D341Med (cell line): ENCODE measurements at regions not wholly inside any gene's neighbourhood (a gene's known extent, or its start where the extent isn't known, plus 50 kb on each side); places are given as distances from the start of the nearest gene placed in this dataset.
"Not testable (repeated sequence)": the region's sequence is repeated elsewhere in the genome, so short reads cannot be mapped to it uniquely, and the experiment has no call there.

Experiments used
- DNase-seq: peaks from one replicate; pipeline ENCODE4 v3.0.0; 2012; ENCODE audit warnings: low spot score

- DNase-seq = no peak
Observed at GRCh38 chr10:84854439-84854838, 526.0 kb downstream of the CCSER2 start.

GRCh38 chr10:84860855-84861254 lies 532.5 kb downstream of the CCSER2 start:
- DNase-seq = no peak

- no peak for DNase-seq
Observed at GRCh38 chr10:84862551-84862950, 534.2 kb downstream of the CCSER2 start.

GRCh38 chr10:84863675-84864074 lies 535.3 kb downstream of the CCSER2 start:
- DNase-seq = no peak

GRCh38 chr10:84876116-84876999 lies 548.0 kb downstream of the CCSER2 start:
- DNase-seq = no peak

- no peak for DNase-seq
Observed at GRCh38 chr10:84879991-84880390, 551.6 kb downstream of the CCSER2 start.

- not testable (repeated sequence) for DNase-seq
Observed at GRCh38 chr10:84881696-84882095, 553.3 kb downstream of the CCSER2 start.

GRCh38 chr10:84890706-84891105 lies 562.3 kb downstream of the CCSER2 start:
- no peak for DNase-seq

GRCh38 chr10:84891631-84892030 lies 563.2 kb downstream of the CCSER2 start:
- DNase-seq = no peak

- DNase-seq = no peak
Observed at GRCh38 chr10:84895541-84895940, 567.2 kb downstream of the CCSER2 start.

- DNase-seq = no peak
Observed at GRCh38 chr10:84896909-84897308, 568.5 kb downstream of the CCSER2 start.

GRCh38 chr10:84899268-84899667 lies 570.9 kb downstream of the CCSER2 start:
- DNase-seq = no peak

GRCh38 chr10:84900141-84900540 lies 571.8 kb downstream of the CCSER2 start:
- DNase-seq = no peak

- DNase-seq = no peak
Observed at GRCh38 chr10:84901885-84902284, 573.5 kb downstream of the CCSER2 start.

- no peak for DNase-seq
Observed at GRCh38 chr10:84902553-84902952, 574.2 kb downstream of the CCSER2 start.

- no peak for DNase-seq
Observed at GRCh38 chr10:84903320-84903719, 574.9 kb downstream of the CCSER2 start.

GRCh38 chr10:84907461-84908009 lies 579.1 kb downstream of the CCSER2 start:
- no peak for DNase-seq

- no peak for DNase-seq
Observed at GRCh38 chr10:84908491-84908890, 580.1 kb downstream of the CCSER2 start.

GRCh38 chr10:84921701-84922100 lies 593.3 kb downstream of the CCSER2 start:
- no peak for DNase-seq

GRCh38 chr10:84924131-84924530 lies 595.7 kb downstream of the CCSER2 start:
- DNase-seq = no peak

GRCh38 chr10:84925495-84925894 lies 597.1 kb downstream of the CCSER2 start:
- no peak for DNase-seq

GRCh38 chr10:84933402-84933801 lies 605.0 kb downstream of the CCSER2 start:
- no peak for DNase-seq

- DNase-seq = no peak
Observed at GRCh38 chr10:84935772-84936171, 607.4 kb downstream of the CCSER2 start.
